ENCODE measurements at regions not wholly inside any gene's neighbourhood (a gene's known extent, or its start where the extent isn't known, plus 50 kb on each side); places are given as distances from the start of the nearest gene placed in this dataset.

DNA sequence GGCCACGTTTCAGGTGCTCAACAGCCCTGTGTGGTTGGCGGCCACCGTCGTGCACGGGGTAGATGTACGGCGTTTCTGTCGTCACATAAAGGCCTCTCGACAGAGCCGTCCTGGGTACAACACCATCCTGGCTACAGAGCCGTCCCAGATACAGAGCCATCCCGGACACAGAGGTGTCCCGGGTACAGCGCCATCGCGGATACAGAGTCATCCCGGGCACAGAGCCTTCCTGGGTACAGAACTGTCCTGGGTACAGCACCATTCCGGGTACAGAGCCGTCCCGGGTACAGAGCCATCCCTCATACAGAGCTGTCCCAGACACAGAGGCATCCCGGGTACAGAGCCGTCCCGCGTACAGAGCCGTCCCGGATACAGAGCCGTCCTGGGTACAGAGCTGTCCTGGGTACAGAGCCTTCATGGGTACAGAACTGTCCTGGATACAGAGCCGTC is 222.7 kb upstream of the SOX1 start:
- TF ChIP-seq CTCF (IDR thresholded peaks at IDR 0.05; ENCODE audit: low read depth, low read length, missing control alignments): no peak
- H3K27me3 ChIP-seq (replicated peaks): no peaks in the 10 kb centered on the region
- in situ Hi-C loops (cut with HindIII; ENCODE audit: low pct_ligation_motif_present, low sequenced_read_pairs): no loop called here
- DNase-seq: no peak
- H3K4me3 ChIP-seq (ENCODE audit: low read depth, low read length): no peak overlapping the region
- H3K27ac ChIP-seq: no peak overlapping the region
- no peaks in the 10 kb centered on the region for H3K36me3 ChIP-seq (replicated peaks)

DNA sequence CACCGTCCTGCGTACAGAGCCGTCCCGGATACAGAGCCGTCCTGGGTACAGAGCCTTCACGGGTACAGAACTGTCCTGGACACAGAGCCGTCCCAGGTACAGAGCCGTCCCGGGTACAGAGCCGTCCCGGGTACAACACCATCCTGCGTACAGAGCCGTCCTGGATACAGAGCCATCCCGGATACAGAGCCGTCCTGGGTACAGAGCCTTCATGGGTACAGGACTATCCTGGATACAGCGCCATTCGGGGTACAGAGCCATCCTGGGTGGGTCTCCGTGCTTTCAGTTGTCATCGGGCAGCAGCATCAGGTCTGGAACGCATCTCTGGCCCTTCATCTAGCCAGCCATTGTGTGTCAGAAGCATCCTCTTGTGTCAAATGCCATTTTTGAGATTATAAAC is 222.3 kb upstream of the SOX1 start:
- Histone ChIP-seq H3K36me3 (replicated peaks) (no peaks in the 10 kb centered on the region), H3K4me3 (ENCODE audit: low read depth, low read length) (no peak overlapping the region), H3K27me3 (replicated peaks) (no peaks in the 10 kb centered on the region), H3K27ac (no peak overlapping the region)
- TF ChIP-seq CTCF (IDR thresholded peaks at IDR 0.05; ENCODE audit: low read depth, low read length, missing control alignments): no peak
- DNase-seq: no peak
- in situ Hi-C loops (cut with HindIII; ENCODE audit: low pct_ligation_motif_present, low sequenced_read_pairs): no loop called here

- Histone ChIP-seq H3K4me3 (ENCODE audit: low read depth, low read length) (no peak overlapping the region), H3K27me3 (replicated peaks) (no peaks in the 10 kb centered on the region), H3K27ac (no peak overlapping the region), H3K36me3 (replicated peaks) (no peaks in the 10 kb centered on the region)
- no peak for DNase-seq
- in situ Hi-C loops (cut with HindIII; ENCODE audit: low pct_ligation_motif_present, low sequenced_read_pairs): no loop called here
- no peak for TF ChIP-seq CTCF (IDR thresholded peaks at IDR 0.05; ENCODE audit: low read depth, low read length, missing control alignments)
Observed at GRCh38 chr13:111845621-111846351, 221.2 kb upstream of the SOX1 start.

DNA sequence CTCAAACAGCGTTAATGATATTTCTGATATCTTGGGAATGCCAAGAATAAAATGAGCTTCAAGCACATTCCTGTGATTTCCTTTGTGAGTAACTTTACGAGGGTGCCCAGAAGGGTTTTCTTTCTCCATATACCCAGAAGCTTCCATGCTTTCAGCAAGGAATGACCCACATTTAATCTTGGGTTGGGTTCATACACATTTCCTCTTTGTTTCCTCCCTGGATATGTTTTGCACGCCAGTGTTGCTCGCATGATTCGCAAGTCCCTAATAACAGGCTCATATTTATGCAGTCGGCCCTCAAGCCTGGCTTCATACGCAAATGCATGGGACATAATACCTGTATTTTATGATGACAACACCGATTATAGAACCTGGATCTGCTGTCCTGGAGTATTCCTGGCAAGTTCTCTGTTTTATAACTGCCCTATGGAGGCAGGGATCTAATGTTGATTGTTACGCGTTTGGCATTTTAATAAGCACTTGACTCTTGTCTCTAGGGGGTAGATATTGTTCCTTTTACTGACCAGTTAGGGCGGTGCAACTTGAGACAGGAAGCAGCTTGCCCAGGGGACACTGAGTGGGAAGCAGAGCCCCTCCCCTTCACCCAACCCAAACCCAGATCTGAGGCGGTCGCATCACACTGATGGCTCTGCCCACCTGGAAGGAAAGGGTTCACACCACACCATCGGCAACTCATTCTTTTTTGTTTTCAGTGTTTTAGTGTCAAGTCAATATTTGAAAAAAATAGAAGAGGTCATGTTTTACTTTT is 220.4 kb upstream of the SOX1 start:
- no peak for TF ChIP-seq CTCF (IDR thresholded peaks at IDR 0.05; ENCODE audit: low read depth, low read length, missing control alignments)
- in situ Hi-C loops (cut with HindIII; ENCODE audit: low pct_ligation_motif_present, low sequenced_read_pairs): no loop called here
- H3K4me3 ChIP-seq (ENCODE audit: low read depth, low read length): no peak overlapping the region
- DNase-seq: no peak
- no peaks in the 10 kb centered on the region for H3K36me3 ChIP-seq (replicated peaks)
- no peak overlapping the region for H3K27ac ChIP-seq
- H3K27me3 ChIP-seq (replicated peaks): no peaks in the 10 kb centered on the region

GRCh38 chr13:111847964-111848363 is 219.0 kb upstream of the SOX1 start:
- in situ Hi-C loops (cut with HindIII; ENCODE audit: low pct_ligation_motif_present, low sequenced_read_pairs): no loop called here
- H3K4me3 ChIP-seq (ENCODE audit: low read depth, low read length): no peak overlapping the region
- H3K27me3 ChIP-seq (replicated peaks): no peaks in the 10 kb centered on the region
- TF ChIP-seq CTCF (IDR thresholded peaks at IDR 0.05; ENCODE audit: low read depth, low read length, missing control alignments): no peak
- H3K36me3 ChIP-seq (replicated peaks): no peaks in the 10 kb centered on the region
- no peak overlapping the region for H3K27ac ChIP-seq
- DNase-seq: no peak
